Smooth muscle cell (in vitro differentiated cells): ENCODE measurements at regions not wholly inside any gene's neighbourhood (a gene's known extent, or its start where the extent isn't known, plus 50 kb on each side); places are given as distances from the start of the nearest gene placed in this dataset.

Experiments
- DNase-seq: peaks from one replicate; lab custom pipeline; 2025; ENCODE audit not compliant: unreplicated experiment; lab: John Stamatoyannopoulos, UW
- H2AFZ ChIP-seq: fragments of 200-600 bp; sonication (generic); 2 replicates; pipeline ENCODE4 v1.6.0; 2016; ENCODE audit warnings: antibody characterized with exemption, low read depth, mild to moderate bottlenecking
- H3F3A ChIP-seq: fragments of 200-600 bp; sonication (generic); 2 replicates; pipeline ENCODE4 v1.6.0; 2017; ENCODE audit warnings: antibody characterized with exemption, low read depth
- H3K27ac ChIP-seq: fragments of 200-600 bp; sonication (generic); 2 replicates; pipeline ENCODE4 v1.5.1; 2016; ENCODE audit warnings: low read depth, mild to moderate bottlenecking
- H3K27me3 ChIP-seq: fragments of 200-600 bp; sonication (generic); 2 replicates; pipeline ENCODE4 v1.6.1; 2016; ENCODE audit warnings: low read depth, mild to moderate bottlenecking
- H3K36me3 ChIP-seq: fragments of 200-600 bp; sonication (generic); 2 replicates; pipeline ENCODE4 v1.5.1; 2016; ENCODE audit warnings: low read depth
- H3K4me1 ChIP-seq: fragments of 200-600 bp; sonication (generic); 2 replicates; pipeline ENCODE4 v1.5.1; 2016; ENCODE audit warnings: low read depth
- H3K4me2 ChIP-seq: fragments of 200-600 bp; sonication (generic); 2 replicates; pipeline ENCODE4 v1.6.0; 2016; ENCODE audit warnings: mild to moderate bottlenecking
- H3K4me3 ChIP-seq: fragments of 200-600 bp; sonication (generic); 2 replicates; pipeline ENCODE4 v1.5.1; 2016; ENCODE audit warnings: mild to moderate bottlenecking
- H3K79me2 ChIP-seq: fragments of 200-600 bp; sonication (generic); 2 replicates; pipeline ENCODE4 v1.6.0; 2016; ENCODE audit warnings: low read depth, mild to moderate bottlenecking
- H3K9ac ChIP-seq: fragments of 200-600 bp; sonication (generic); 2 replicates; pipeline ENCODE4 v1.6.0; 2016; ENCODE audit warnings: low read depth
- H3K9me3 ChIP-seq: fragments of 200-600 bp; sonication (generic); replicated peaks from 2 replicates; pipeline ENCODE4 v1.5.1; 2016; ENCODE audit warnings: low read depth
- H4K20me1 ChIP-seq: fragments of 200-600 bp; sonication (generic); 2 replicates; pipeline ENCODE4 v1.6.0; 2016; ENCODE audit warnings: low read depth
- CTCF ChIP-seq: fragments of 200-600 bp; sonication (generic); IDR thresholded peaks from 2 replicates; pipeline ENCODE4 v1.5.1; 2017; ENCODE audit warnings: borderline replicate concordance, mild to moderate bottlenecking, antibody characterized with exemption; ENCODE audit not compliant: insufficient read depth, poor library complexity, severe bottlenecking
- WGBS: methylation state at CpG from one replicate; pipeline ENCODE4 v1.1.7; 2016; ENCODE audit warnings: low lambda C conversion rate; 5-methylcytosine and 5-hydroxymethylcytosine counted together

DNA sequence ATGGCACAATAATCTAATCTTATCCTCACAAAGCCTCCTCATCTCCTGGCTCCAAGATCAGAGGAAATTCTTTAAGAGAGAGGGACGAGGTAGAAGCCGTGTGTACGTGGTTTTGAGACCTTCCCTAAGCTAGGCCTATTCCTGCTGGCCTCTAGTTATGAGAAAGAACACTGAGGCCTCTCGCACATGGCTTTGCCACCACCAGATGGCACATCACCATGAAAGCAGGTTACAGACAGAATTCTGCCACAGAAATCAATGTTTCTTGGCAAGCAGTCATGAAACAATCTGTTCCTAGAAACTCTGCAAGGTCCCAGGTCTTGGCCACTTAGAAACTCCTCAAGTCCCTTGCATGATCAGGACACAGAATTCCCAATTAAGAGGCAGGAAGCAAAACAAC lies 268.2 kb upstream of the TAS2R1 start:
- Histone ChIP-seq H3K9me3 (no peaks in the 10 kb centered on the region), H3K36me3 (no peaks in the 10 kb centered on the region), H3K79me2 (no peaks in the 10 kb centered on the region), H3K4me3 (no peak overlapping the region), H3K27me3 (no peaks in the 10 kb centered on the region), H2AFZ (peak overlapping the region; percentile 47), H3K4me2 (no peak overlapping the region), H4K20me1 (no peaks in the 10 kb centered on the region), H3F3A (no peaks in the 10 kb centered on the region), H3K9ac (no peak overlapping the region), H3K27ac (no peak overlapping the region), H3K4me1 (no peaks in the 10 kb centered on the region)
- peak; percentile 34 for TF ChIP-seq CTCF
- WGBS: 45% methylated on average over 4 of the region's 4 CpGs
- DNase-seq: no peak

DNA sequence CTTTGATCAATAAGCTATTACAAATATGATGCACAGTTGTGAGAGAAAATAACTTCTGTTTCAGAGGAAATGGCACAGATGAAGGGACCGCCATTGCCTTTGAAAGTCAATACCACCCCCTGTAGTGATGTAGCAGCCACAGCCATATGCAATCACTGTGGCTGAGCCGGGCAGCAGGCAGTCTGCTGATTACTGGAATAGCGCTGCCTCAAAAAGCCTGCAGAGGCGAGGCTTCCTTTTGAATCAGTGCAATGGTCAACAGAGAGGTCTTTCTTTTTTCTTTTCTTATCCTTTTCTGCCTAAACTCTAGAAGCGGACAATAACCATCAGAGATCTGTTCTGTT lies 265.1 kb upstream of the TAS2R1 start:
- H3K9ac ChIP-seq: no peak overlapping the region
- H2AFZ ChIP-seq: no peak overlapping the region
- no peak overlapping the region for H3K27ac ChIP-seq
- DNase-seq: no peak
- no peaks in the 10 kb centered on the region for H3K4me1 ChIP-seq
- H3K27me3 ChIP-seq: no peaks in the 10 kb centered on the region
- TF ChIP-seq CTCF: no peak
- H3K79me2 ChIP-seq: no peaks in the 10 kb centered on the region
- no peaks in the 10 kb centered on the region for H3K9me3 ChIP-seq
- no peak overlapping the region for H3K4me2 ChIP-seq
- no peak overlapping the region for H3K4me3 ChIP-seq
- H3F3A ChIP-seq: no peaks in the 10 kb centered on the region
- WGBS: 55% methylated on average over 5 of the region's 5 CpGs
- no peaks in the 10 kb centered on the region for H3K36me3 ChIP-seq
- no peaks in the 10 kb centered on the region for H4K20me1 ChIP-seq

DNA sequence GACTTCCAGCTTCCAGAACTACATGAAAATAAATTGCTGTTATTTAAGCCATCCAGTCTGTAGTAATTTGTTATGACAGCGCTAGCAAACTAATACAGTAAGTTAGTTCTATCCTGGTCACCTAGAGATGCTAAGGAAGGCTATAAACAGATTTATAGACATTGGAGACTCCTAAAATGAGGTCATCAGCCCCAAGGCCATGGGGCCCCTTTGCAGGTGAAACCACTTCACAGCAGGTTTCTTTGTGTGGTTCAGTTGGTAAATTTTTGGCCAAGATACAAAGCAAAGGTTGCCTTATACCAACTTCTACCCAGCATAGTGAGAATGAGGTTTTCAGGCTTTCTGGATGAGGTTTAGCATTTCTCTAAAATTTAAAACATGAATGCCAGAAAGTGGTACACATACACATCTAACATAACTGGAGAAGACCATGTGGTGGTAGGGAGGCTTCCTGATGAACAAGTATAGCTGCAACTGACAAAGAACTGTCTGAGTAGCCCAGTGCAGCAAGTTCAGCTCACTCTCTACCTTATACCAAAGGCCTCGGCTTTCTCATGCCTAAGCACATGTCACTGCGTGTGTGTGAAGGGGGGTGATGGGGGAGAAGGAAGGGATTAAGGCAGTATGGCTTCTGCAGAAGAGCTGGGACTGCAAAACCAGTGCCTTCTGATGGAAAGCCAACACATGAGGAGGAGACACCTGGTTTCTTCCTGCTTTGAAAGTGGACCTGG lies 264.6 kb upstream of the TAS2R1 start:
- no peak overlapping the region for H3K4me2 ChIP-seq
- no peak overlapping the region for H3K4me3 ChIP-seq
- H4K20me1 ChIP-seq: no peaks in the 10 kb centered on the region
- no peak overlapping the region for H3K9ac ChIP-seq
- H3K4me1 ChIP-seq: peaks cover 5% of the 10 kb centered on the region
- no peak overlapping the region for H3K27ac ChIP-seq
- no peaks in the 10 kb centered on the region for H3K27me3 ChIP-seq
- H3K79me2 ChIP-seq: no peaks in the 10 kb centered on the region
- no peak for TF ChIP-seq CTCF
- H2AFZ ChIP-seq: no peak overlapping the region
- no peaks in the 10 kb centered on the region for H3K9me3 ChIP-seq
- no peaks in the 10 kb centered on the region for H3K36me3 ChIP-seq
- no peak for DNase-seq
- 83% methylated on average over 3 of the region's 3 CpGs for WGBS
- no peaks in the 10 kb centered on the region for H3F3A ChIP-seq

- Histone ChIP-seq H3K36me3 (no peaks in the 10 kb centered on the region), H3K27me3 (no peaks in the 10 kb centered on the region), H3K9me3 (no peaks in the 10 kb centered on the region), H2AFZ (no peak overlapping the region), H3F3A (no peaks in the 10 kb centered on the region), H3K79me2 (no peaks in the 10 kb centered on the region), H3K27ac (no peak overlapping the region), H3K4me2 (no peak overlapping the region), H4K20me1 (no peaks in the 10 kb centered on the region), H3K9ac (no peak overlapping the region), H3K4me3 (no peak overlapping the region), H3K4me1 (peaks cover 12% of the 10 kb centered on the region)
- DNase-seq: no peak
- 59% methylated on average over 3 of the region's 3 CpGs for WGBS
- TF ChIP-seq CTCF: no peak
Measured at GRCh38 chr5:9892696-9893095, 262.5 kb upstream of the TAS2R1 start.
